ENCODE measurements at regions not wholly inside any gene's neighbourhood (a gene's known extent, or its start where the extent isn't known, plus 50 kb on each side); places are given as distances from the start of the nearest gene placed in this dataset.

GRCh38 chr2:196251132-196251531 is 79.8 kb upstream of the STK17B start:
- no peak for TF ChIP-seq NFIC (IDR thresholded peaks at IDR 0.05)
- no peak for TF ChIP-seq CEBPB (IDR thresholded peaks at IDR 0.05)
- no peak for TF ChIP-seq EP300 (IDR thresholded peaks at IDR 0.05; ENCODE audit: borderline replicate concordance)
- no peak for TF ChIP-seq RAD21 (IDR thresholded peaks at IDR 0.05; ENCODE audit: low read depth)
- TF ChIP-seq TCF12 (IDR thresholded peaks at IDR 0.05; ENCODE audit: low read depth), result no peak
- TF ChIP-seq YY1 (IDR thresholded peaks at IDR 0.05; ENCODE audit: low read depth), result no peak
- no peak for TF ChIP-seq ZBTB7A (IDR thresholded peaks at IDR 0.05; ENCODE audit: low read depth)
- TF ChIP-seq EGR1 (IDR thresholded peaks at IDR 0.05), result no peak
- TF ChIP-seq, protein P1, sequence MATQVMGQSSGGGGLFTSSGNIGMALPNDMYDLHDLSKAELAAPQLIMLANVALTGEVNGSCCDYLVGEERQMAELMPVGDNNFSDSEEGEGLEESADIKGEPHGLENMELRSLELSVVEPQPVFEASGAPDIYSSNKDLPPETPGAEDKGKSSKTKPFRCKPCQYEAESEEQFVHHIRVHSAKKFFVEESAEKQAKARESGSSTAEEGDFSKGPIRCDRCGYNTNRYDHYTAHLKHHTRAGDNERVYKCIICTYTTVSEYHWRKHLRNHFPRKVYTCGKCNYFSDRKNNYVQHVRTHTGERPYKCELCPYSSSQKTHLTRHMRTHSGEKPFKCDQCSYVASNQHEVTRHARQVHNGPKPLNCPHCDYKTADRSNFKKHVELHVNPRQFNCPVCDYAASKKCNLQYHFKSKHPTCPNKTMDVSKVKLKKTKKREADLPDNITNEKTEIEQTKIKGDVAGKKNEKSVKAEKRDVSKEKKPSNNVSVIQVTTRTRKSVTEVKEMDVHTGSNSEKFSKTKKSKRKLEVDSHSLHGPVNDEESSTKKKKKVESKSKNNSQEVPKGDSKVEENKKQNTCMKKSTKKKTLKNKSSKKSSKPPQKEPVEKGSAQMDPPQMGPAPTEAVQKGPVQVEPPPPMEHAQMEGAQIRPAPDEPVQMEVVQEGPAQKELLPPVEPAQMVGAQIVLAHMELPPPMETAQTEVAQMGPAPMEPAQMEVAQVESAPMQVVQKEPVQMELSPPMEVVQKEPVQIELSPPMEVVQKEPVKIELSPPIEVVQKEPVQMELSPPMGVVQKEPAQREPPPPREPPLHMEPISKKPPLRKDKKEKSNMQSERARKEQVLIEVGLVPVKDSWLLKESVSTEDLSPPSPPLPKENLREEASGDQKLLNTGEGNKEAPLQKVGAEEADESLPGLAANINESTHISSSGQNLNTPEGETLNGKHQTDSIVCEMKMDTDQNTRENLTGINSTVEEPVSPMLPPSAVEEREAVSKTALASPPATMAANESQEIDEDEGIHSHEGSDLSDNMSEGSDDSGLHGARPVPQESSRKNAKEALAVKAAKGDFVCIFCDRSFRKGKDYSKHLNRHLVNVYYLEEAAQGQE (IDR thresholded peaks at IDR 0.05; ENCODE audit: low read depth), result no peak
- TF ChIP-seq TEAD4 (IDR thresholded peaks at IDR 0.05), result no peak
- TF ChIP-seq TAF1 (IDR thresholded peaks at IDR 0.05; ENCODE audit: low read depth), result no peak
- TF ChIP-seq MAX (IDR thresholded peaks at IDR 0.05), result no peak
- TF ChIP-seq CREB1 (IDR thresholded peaks at IDR 0.05; ENCODE audit: low read depth), result no peak
- no peak for TF ChIP-seq FOXM1 (IDR thresholded peaks at IDR 0.05; ENCODE audit: borderline replicate concordance, low read depth)
- TF ChIP-seq, protein P2, sequence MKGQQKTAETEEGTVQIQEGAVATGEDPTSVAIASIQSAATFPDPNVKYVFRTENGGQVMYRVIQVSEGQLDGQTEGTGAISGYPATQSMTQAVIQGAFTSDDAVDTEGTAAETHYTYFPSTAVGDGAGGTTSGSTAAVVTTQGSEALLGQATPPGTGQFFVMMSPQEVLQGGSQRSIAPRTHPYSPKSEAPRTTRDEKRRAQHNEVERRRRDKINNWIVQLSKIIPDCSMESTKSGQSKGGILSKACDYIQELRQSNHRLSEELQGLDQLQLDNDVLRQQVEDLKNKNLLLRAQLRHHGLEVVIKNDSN (IDR thresholded peaks at IDR 0.05), result no peak

DNA sequence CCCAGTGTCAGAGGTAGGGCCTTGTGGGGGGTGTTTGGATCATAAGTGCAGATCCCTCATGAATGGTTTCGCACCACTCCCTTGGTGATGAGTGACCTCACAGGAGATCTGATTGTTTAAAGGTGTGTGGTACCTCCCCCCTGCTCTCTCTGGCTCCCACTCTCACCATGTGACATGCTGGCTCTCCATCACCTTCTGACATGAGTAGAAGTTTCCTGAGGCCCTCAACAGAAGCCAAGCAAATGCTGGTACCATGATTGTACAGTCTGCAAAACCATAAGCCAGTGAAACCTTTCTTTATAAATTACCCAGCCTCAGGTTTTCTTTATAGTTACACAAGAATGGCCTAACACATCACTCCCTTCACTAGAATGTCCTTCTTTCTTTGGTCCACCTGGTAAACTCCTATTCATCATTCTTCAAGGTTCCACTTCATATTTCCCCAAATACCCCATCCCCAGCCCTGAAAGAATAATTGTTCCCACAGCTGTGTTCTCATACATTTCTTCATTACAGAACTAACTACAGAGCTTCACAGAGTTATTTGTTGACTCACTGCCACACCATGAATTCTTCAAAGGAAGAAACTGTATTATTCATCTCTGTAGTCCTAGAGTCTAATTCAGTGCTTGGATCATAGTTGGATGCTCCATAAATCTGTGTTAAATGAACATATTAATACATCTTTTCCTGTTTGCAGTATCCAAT is 81.2 kb upstream of the STK17B start:
- TF ChIP-seq TAF1 (IDR thresholded peaks at IDR 0.05; ENCODE audit: low read depth), result no peak
- TF ChIP-seq, protein P2 (IDR thresholded peaks at IDR 0.05), result no peak
- no peak for TF ChIP-seq TEAD4 (IDR thresholded peaks at IDR 0.05)
- TF ChIP-seq CREB1 (IDR thresholded peaks at IDR 0.05; ENCODE audit: low read depth), result no peak
- TF ChIP-seq ZBTB7A (IDR thresholded peaks at IDR 0.05; ENCODE audit: low read depth), result no peak
- no peak for TF ChIP-seq YY1 (IDR thresholded peaks at IDR 0.05; ENCODE audit: low read depth)
- TF ChIP-seq MAX (IDR thresholded peaks at IDR 0.05), result no peak
- no peak for TF ChIP-seq EP300 (IDR thresholded peaks at IDR 0.05; ENCODE audit: borderline replicate concordance)
- no peak for TF ChIP-seq CEBPB (IDR thresholded peaks at IDR 0.05)
- no peak for TF ChIP-seq TCF12 (IDR thresholded peaks at IDR 0.05; ENCODE audit: low read depth)
- TF ChIP-seq NFIC (IDR thresholded peaks at IDR 0.05), result no peak
- TF ChIP-seq RAD21 (IDR thresholded peaks at IDR 0.05; ENCODE audit: low read depth), result no peak
- TF ChIP-seq FOXM1 (IDR thresholded peaks at IDR 0.05; ENCODE audit: borderline replicate concordance, low read depth), result no peak
- TF ChIP-seq, protein P1 (IDR thresholded peaks at IDR 0.05; ENCODE audit: low read depth), result no peak
- TF ChIP-seq EGR1 (IDR thresholded peaks at IDR 0.05), result no peak

DNA sequence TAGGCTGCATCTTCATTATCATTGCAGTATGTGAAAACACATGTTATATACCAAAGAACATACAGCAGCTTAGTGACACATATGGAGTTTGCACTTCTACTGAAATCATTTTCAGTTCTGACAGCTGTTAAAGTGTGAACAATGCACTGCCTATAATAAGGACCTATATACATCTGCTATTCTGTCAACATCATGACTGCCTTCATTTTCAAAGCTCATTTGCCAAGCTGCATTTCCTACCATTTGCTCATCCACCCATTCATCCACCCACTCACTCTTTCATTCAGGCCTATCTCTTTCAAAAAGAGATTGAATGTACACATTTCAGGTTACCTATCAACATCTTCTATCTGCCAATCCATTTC is 81.7 kb upstream of the STK17B start:
- TF ChIP-seq RAD21 (IDR thresholded peaks at IDR 0.05; ENCODE audit: low read depth) (no peak), TEAD4 (IDR thresholded peaks at IDR 0.05) (no peak), YY1 (IDR thresholded peaks at IDR 0.05; ENCODE audit: low read depth) (no peak), TCF12 (IDR thresholded peaks at IDR 0.05; ENCODE audit: low read depth) (no peak), ZBTB7A (IDR thresholded peaks at IDR 0.05; ENCODE audit: low read depth) (no peak), TAF1 (IDR thresholded peaks at IDR 0.05; ENCODE audit: low read depth) (no peak), EP300 (IDR thresholded peaks at IDR 0.05; ENCODE audit: borderline replicate concordance) (no peak), NFIC (IDR thresholded peaks at IDR 0.05) (no peak), CREB1 (IDR thresholded peaks at IDR 0.05; ENCODE audit: low read depth) (no peak), FOXM1 (IDR thresholded peaks at IDR 0.05; ENCODE audit: borderline replicate concordance, low read depth) (no peak), EGR1 (IDR thresholded peaks at IDR 0.05) (no peak)
- TF ChIP-seq, protein P2 (IDR thresholded peaks at IDR 0.05), result no peak
- TF ChIP-seq, protein P1 (IDR thresholded peaks at IDR 0.05; ENCODE audit: low read depth), result no peak
